OCI-LY1 (cell line): ENCODE measurements at regions not wholly inside any gene's neighbourhood (a gene's known extent, or its start where the extent isn't known, plus 50 kb on each side); places are given as distances from the start of the nearest gene placed in this dataset.

Experiments
- CTCF ChIP-seq: fragments of 200-600 bp; sonication (generic), shearing (Covaris generic); IDR thresholded peaks from 2 replicates; pipeline ENCODE4 v1.5.1; 2017; ENCODE audit warnings: mild to moderate bottlenecking, antibody characterized with exemption, low read length, moderate library complexity, mixed read lengths
- EZH2 ChIP-seq: fragments of 200-600 bp; sonication (generic), shearing (Covaris generic); IDR thresholded peaks from 2 replicates; pipeline ENCODE4 v1.8.0; 2017; ENCODE audit warnings: borderline replicate concordance, mixed run types, mild to moderate bottlenecking, antibody characterized with exemption, low read length, moderate library complexity, mixed read lengths

DNA sequence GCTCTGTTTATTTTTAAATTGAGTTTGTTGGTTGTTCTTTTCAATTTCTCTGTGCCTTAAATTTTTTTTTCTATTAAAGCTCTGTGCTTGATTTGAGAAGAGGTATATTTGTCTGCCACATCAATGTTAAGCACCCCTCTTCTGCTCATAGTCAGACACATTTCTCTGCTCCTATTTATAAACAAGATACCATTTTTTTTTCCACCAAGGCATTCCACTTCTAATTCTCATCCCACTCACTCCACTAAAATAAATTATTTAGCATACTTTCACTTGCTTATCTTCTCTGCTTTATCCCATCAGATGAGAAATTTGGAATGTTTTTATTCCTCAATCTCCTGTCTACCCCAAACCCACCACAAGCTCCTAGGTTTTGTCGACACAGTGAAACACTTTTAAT lies 127.0 kb upstream of the PDE5A start:
- TF ChIP-seq CTCF (no peak), EZH2 (no peak)
